ENCODE measurements at regions not wholly inside any gene's neighbourhood (a gene's known extent, or its start where the extent isn't known, plus 50 kb on each side); places are given as distances from the start of the nearest gene placed in this dataset.

DNA sequence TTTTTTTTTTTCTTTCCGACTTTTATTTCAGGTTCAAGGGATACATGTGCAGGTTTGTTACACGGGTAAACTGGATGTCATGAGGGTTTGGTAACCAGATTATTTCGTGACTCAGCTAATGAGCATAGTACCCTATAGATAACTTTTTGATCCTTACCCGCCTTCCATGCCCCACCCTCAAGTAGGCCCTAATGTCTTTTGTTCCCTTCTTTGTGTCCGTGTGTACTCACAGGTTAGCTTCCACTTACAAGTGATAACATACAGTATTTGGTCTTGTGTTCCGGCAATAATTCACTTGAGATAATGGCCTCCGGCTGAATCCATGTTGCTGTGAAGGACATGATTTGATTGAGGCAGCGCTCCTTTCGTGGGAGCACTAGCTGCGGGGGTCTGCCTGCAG is 402.8 kb upstream of the SGO1 start:
- H4K8ac ChIP-seq (ENCODE audit: low read depth in 2 of 2, low read length in 2 of 2): no peak overlapping the region
- H2BK5ac ChIP-seq (ENCODE audit: low read depth, low read length, poor library complexity, severe bottlenecking): no peak overlapping the region
- DNase-seq: no peak
- no peaks in the 10 kb centered on the region for H3K27me3 ChIP-seq (ENCODE audit: control insufficient read depth, insufficient read depth, low read length)
- no peaks in the 10 kb centered on the region for H4K20me1 ChIP-seq (ENCODE audit: insufficient read depth, low read length)
- H4K5ac ChIP-seq (ENCODE audit: low read depth, low read length): no peak overlapping the region
- H3K23ac ChIP-seq (ENCODE audit: low read depth, low read length): no peak overlapping the region
- 91% methylated on average over 4 of the region's 10 CpGs; no CpG with 5 or more reads in 1 of the 2 experiments for WGBS, 2 experiments (ENCODE audit: extremely low coverage in 2 of 2, insufficient read length in 1 of 2)
- H3K9me3 ChIP-seq (ENCODE audit: control insufficient read depth, insufficient read depth, low read length): no peaks in the 10 kb centered on the region
- dilution Hi-C loops (cut with HindIII; ENCODE audit: low sequenced_read_pairs, unreplicated experiment): no loop called here
- H2AK5ac ChIP-seq (ENCODE audit: low read depth, low read length): no peak overlapping the region
- no TSS peak for BruUV-seq (replicated peaks)
- no peak overlapping the region for H3K27ac ChIP-seq (ENCODE audit: insufficient read depth, low read length)
- H4K91ac ChIP-seq (ENCODE audit: insufficient read depth, low read depth, low read length): no peak overlapping the region
- in situ Hi-C loops (cut with MboI; ENCODE audit: low sequenced_read_pairs): no loop called here
- no peak overlapping the region for H2BK20ac ChIP-seq (ENCODE audit: low read depth, low read length)
- H3K56ac ChIP-seq (ENCODE audit: extremely low read depth, insufficient read depth, low read length): no peak overlapping the region
- H2AFZ ChIP-seq (replicated peaks; ENCODE audit: low read length, poor library complexity): no peak overlapping the region
- ATAC-seq (ENCODE audit: low read depth): no peak
- ChIA-PET POLR2A (ENCODE audit: unreplicated experiment) (no interaction called here), CTCF (interaction anchor here (0.6 kb wide), 1 partner anchor 10 kb away, joined by 3 read pairs; no protein-coding TSS in a partner anchor)
- no peak overlapping the region for H3K4ac ChIP-seq (ENCODE audit: low read depth, low read length)
- H3K9ac ChIP-seq (ENCODE audit: low read depth, low read length): no peak overlapping the region
- no peak overlapping the region for H2AK9ac ChIP-seq (replicated peaks; ENCODE audit: low read depth, low read length, poor library complexity)
- H3K79me1 ChIP-seq (ENCODE audit: low read depth in 1 of 2, low read length in 2 of 2): no peaks in the 10 kb centered on the region
- no peak overlapping the region for H2BK15ac ChIP-seq (ENCODE audit: low read depth, low read length)
- intact Hi-C loops (cut with micrococcal nuclease): no loop called here
- H3K18ac ChIP-seq (ENCODE audit: low read depth, low read length): no peak overlapping the region
- H2BK120ac ChIP-seq (ENCODE audit: low read depth, low read length): no peak overlapping the region
- no peaks in the 10 kb centered on the region for H3K4me1 ChIP-seq (ENCODE audit: control insufficient read depth, insufficient read depth, low read length)
- no peak overlapping the region for H3K14ac ChIP-seq (replicated peaks; ENCODE audit: low read depth, low read length)
- H3K9me1 ChIP-seq (ENCODE audit: insufficient read depth, low read length): no peaks in the 10 kb centered on the region
- H3K4me2 ChIP-seq (ENCODE audit: low read depth, low read length): no peak overlapping the region
- H3K4me3 ChIP-seq (ENCODE audit: insufficient read depth, low read depth, low read length): no peak overlapping the region
- TF ChIP-seq RFX5 (IDR thresholded peaks at IDR 0.05; ENCODE audit: low read depth, low read length) (no peak), NFE2L2 (IDR thresholded peaks at IDR 0.05; ENCODE audit: low read depth, low read length) (no peak), CHD1 (IDR thresholded peaks at IDR 0.05; ENCODE audit: low read depth, low read length) (no peak)
- TF ChIP-seq, protein P1, sequence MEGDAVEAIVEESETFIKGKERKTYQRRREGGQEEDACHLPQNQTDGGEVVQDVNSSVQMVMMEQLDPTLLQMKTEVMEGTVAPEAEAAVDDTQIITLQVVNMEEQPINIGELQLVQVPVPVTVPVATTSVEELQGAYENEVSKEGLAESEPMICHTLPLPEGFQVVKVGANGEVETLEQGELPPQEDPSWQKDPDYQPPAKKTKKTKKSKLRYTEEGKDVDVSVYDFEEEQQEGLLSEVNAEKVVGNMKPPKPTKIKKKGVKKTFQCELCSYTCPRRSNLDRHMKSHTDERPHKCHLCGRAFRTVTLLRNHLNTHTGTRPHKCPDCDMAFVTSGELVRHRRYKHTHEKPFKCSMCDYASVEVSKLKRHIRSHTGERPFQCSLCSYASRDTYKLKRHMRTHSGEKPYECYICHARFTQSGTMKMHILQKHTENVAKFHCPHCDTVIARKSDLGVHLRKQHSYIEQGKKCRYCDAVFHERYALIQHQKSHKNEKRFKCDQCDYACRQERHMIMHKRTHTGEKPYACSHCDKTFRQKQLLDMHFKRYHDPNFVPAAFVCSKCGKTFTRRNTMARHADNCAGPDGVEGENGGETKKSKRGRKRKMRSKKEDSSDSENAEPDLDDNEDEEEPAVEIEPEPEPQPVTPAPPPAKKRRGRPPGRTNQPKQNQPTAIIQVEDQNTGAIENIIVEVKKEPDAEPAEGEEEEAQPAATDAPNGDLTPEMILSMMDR (conservative IDR thresholded peaks at IDR 0.05; ENCODE audit: low read depth, low read length): no peak
- TF ChIP-seq, protein P2, sequence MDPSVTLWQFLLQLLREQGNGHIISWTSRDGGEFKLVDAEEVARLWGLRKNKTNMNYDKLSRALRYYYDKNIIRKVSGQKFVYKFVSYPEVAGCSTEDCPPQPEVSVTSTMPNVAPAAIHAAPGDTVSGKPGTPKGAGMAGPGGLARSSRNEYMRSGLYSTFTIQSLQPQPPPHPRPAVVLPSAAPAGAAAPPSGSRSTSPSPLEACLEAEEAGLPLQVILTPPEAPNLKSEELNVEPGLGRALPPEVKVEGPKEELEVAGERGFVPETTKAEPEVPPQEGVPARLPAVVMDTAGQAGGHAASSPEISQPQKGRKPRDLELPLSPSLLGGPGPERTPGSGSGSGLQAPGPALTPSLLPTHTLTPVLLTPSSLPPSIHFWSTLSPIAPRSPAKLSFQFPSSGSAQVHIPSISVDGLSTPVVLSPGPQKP (IDR thresholded peaks at IDR 0.05; ENCODE audit: borderline replicate concordance, low read depth, low read length): no peak
- TF ChIP-seq, protein P3, sequence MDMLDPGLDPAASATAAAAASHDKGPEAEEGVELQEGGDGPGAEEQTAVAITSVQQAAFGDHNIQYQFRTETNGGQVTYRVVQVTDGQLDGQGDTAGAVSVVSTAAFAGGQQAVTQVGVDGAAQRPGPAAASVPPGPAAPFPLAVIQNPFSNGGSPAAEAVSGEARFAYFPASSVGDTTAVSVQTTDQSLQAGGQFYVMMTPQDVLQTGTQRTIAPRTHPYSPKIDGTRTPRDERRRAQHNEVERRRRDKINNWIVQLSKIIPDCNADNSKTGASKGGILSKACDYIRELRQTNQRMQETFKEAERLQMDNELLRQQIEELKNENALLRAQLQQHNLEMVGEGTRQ (IDR thresholded peaks at IDR 0.05; ENCODE audit: low read depth, low read length): no peak
- H3K36me3 ChIP-seq (ENCODE audit: control insufficient read depth, insufficient read depth, low read length): no peaks in the 10 kb centered on the region
